ENCODE measurements at regions not wholly inside any gene's neighbourhood (a gene's known extent, or its start where the extent isn't known, plus 50 kb on each side); places are given as distances from the start of the nearest gene placed in this dataset.

DNA sequence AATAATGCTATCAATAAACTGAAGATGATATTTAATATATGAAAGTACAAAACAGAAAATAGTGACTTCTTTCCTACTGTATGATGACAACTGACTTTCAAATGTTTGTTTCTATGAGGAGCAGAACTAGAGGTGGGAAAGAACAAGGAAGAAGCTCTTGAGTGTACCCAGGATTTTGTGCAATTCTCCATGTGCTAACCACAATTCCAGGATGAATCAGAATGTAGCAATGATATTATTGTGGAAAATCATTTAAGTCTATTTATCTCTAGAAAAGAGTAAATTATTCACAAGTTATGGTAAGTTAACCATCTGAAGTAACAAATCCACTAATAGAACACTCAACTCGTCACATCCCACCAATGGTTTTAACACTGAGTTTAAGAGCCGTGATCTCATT is 324.1 kb upstream of the EMCN start:
- H4K20me1 ChIP-seq (ENCODE audit: insufficient read depth, low read length), result no peaks in the 10 kb centered on the region
- H2BK20ac ChIP-seq (ENCODE audit: low read depth, low read length), result no peak overlapping the region
- H3K27me3 ChIP-seq (ENCODE audit: control insufficient read depth, insufficient read depth, low read length), result no peaks in the 10 kb centered on the region
- H3K36me3 ChIP-seq (ENCODE audit: control insufficient read depth, insufficient read depth, low read length), result no peaks in the 10 kb centered on the region
- dilution Hi-C loops (cut with HindIII; ENCODE audit: low sequenced_read_pairs, unreplicated experiment) (no loop called here), in situ Hi-C loops (cut with MboI; ENCODE audit: low sequenced_read_pairs) (no loop called here), intact Hi-C loops (cut with micrococcal nuclease) (no loop called here)
- H3K27ac ChIP-seq (ENCODE audit: insufficient read depth, low read length), result no peak overlapping the region
- no peak for ATAC-seq (ENCODE audit: low read depth)
- H3K4ac ChIP-seq (ENCODE audit: low read depth, low read length), result no peak overlapping the region
- H3K4me1 ChIP-seq (ENCODE audit: control insufficient read depth, insufficient read depth, low read length), result no peaks in the 10 kb centered on the region
- no peak overlapping the region for H3K9ac ChIP-seq (ENCODE audit: low read depth, low read length)
- no peak overlapping the region for H2BK5ac ChIP-seq (ENCODE audit: low read depth, low read length, poor library complexity, severe bottlenecking)
- no peak overlapping the region for H2AK5ac ChIP-seq (ENCODE audit: low read depth, low read length)
- no peak overlapping the region for H4K8ac ChIP-seq (ENCODE audit: low read depth in 2 of 2, low read length in 2 of 2)
- ChIA-PET CTCF (interaction anchor here (0.6 kb wide), 1 partner anchor 316 kb away, joined by 3 read pairs; no protein-coding TSS in a partner anchor), POLR2A (ENCODE audit: unreplicated experiment) (no interaction called here)
- no peak overlapping the region for H3K4me2 ChIP-seq (ENCODE audit: low read depth, low read length)
- no peak overlapping the region for H3K23ac ChIP-seq (ENCODE audit: low read depth, low read length)
- no peaks in the 10 kb centered on the region for H3K9me3 ChIP-seq (ENCODE audit: control insufficient read depth, insufficient read depth, low read length)
- no peak overlapping the region for H4K5ac ChIP-seq (ENCODE audit: low read depth, low read length)
- no peak overlapping the region for H3K4me3 ChIP-seq (ENCODE audit: insufficient read depth, low read depth, low read length)
- no peak overlapping the region for H2AFZ ChIP-seq (replicated peaks; ENCODE audit: low read length, poor library complexity)
- no peaks in the 10 kb centered on the region for H3K9me1 ChIP-seq (ENCODE audit: insufficient read depth, low read length)
- TF ChIP-seq MAZ (IDR thresholded peaks at IDR 0.05; ENCODE audit: borderline replicate concordance, low read depth, low read length) (no peak), CEBPB (IDR thresholded peaks at IDR 0.05; ENCODE audit: low read depth, low read length) (no peak), RFX5 (IDR thresholded peaks at IDR 0.05; ENCODE audit: low read depth, low read length) (no peak), POLR2A (IDR thresholded peaks at IDR 0.05; ENCODE audit: low read depth, low read length) (no peak), FOS (IDR thresholded peaks at IDR 0.05; ENCODE audit: low read depth, low read length) (no peak), ELK1 (IDR thresholded peaks at IDR 0.05; ENCODE audit: borderline replicate concordance, low read depth, low read length) (no peak), BHLHE40 (IDR thresholded peaks at IDR 0.05; ENCODE audit: low read depth, low read length) (no peak), RAD21 (IDR thresholded peaks at IDR 0.05; ENCODE audit: low read length) (no peak), CHD1 (IDR thresholded peaks at IDR 0.05; ENCODE audit: low read depth, low read length) (no peak), SMC3 (IDR thresholded peaks at IDR 0.05; ENCODE audit: low read depth, low read length) (no peak), MXI1 (IDR thresholded peaks at IDR 0.05; ENCODE audit: borderline replicate concordance, low read depth, low read length) (no peak), NFE2L2 (IDR thresholded peaks at IDR 0.05; ENCODE audit: low read depth, low read length) (no peak), MAFK (IDR thresholded peaks at IDR 0.05; ENCODE audit: low read depth, low read length) (no peak), RCOR1 (IDR thresholded peaks at IDR 0.05; ENCODE audit: insufficient replicate concordance, low read length) (no peak)
- TF ChIP-seq, protein P1, sequence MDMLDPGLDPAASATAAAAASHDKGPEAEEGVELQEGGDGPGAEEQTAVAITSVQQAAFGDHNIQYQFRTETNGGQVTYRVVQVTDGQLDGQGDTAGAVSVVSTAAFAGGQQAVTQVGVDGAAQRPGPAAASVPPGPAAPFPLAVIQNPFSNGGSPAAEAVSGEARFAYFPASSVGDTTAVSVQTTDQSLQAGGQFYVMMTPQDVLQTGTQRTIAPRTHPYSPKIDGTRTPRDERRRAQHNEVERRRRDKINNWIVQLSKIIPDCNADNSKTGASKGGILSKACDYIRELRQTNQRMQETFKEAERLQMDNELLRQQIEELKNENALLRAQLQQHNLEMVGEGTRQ (IDR thresholded peaks at IDR 0.05; ENCODE audit: low read depth, low read length), result no peak
- TF ChIP-seq, protein P2, sequence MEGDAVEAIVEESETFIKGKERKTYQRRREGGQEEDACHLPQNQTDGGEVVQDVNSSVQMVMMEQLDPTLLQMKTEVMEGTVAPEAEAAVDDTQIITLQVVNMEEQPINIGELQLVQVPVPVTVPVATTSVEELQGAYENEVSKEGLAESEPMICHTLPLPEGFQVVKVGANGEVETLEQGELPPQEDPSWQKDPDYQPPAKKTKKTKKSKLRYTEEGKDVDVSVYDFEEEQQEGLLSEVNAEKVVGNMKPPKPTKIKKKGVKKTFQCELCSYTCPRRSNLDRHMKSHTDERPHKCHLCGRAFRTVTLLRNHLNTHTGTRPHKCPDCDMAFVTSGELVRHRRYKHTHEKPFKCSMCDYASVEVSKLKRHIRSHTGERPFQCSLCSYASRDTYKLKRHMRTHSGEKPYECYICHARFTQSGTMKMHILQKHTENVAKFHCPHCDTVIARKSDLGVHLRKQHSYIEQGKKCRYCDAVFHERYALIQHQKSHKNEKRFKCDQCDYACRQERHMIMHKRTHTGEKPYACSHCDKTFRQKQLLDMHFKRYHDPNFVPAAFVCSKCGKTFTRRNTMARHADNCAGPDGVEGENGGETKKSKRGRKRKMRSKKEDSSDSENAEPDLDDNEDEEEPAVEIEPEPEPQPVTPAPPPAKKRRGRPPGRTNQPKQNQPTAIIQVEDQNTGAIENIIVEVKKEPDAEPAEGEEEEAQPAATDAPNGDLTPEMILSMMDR (conservative IDR thresholded peaks at IDR 0.05; ENCODE audit: low read depth, low read length), result no peak
- H3K79me1 ChIP-seq (ENCODE audit: low read depth in 1 of 2, low read length in 2 of 2), result no peaks in the 10 kb centered on the region
- no TSS peak for BruUV-seq (replicated peaks)
- H2BK15ac ChIP-seq (ENCODE audit: low read depth, low read length), result no peak overlapping the region
- no peak overlapping the region for H4K91ac ChIP-seq (ENCODE audit: insufficient read depth, low read depth, low read length)
- no peak for DNase-seq
- H2BK120ac ChIP-seq (ENCODE audit: low read depth, low read length), result no peak overlapping the region
- no peak overlapping the region for H3K14ac ChIP-seq (replicated peaks; ENCODE audit: low read depth, low read length)
- H3K56ac ChIP-seq (ENCODE audit: extremely low read depth, insufficient read depth, low read length), result no peak overlapping the region
- no peak overlapping the region for H2AK9ac ChIP-seq (replicated peaks; ENCODE audit: low read depth, low read length, poor library complexity)
- no peak overlapping the region for H3K18ac ChIP-seq (ENCODE audit: low read depth, low read length)
- no CpG with 5 or more reads among the region's 2 CpGs for WGBS, 2 experiments (ENCODE audit: extremely low coverage in 2 of 2, insufficient read length in 1 of 2)

Measured in IMR-90 (cell line).